Colonic mucosa (tissue), 4 donors: ENCODE measurements at regions not wholly inside any gene's neighbourhood (a gene's known extent, or its start where the extent isn't known, plus 50 kb on each side); places are given as distances from the start of the nearest gene placed in this dataset.

Experiments used
- DNase-seq: peaks from one replicate; pipeline ENCODE4 v3.0.0-alpha.2; 2020
- H3K27ac ChIP-seq: fragments of 200-600 bp; one replicate; pipeline ENCODE4 v1.8.0; 2021
- H3K27me3 ChIP-seq: fragments of 200-600 bp; one replicate; pipeline ENCODE4 v1.8.0; 2021
- H3K36me3 ChIP-seq: fragments of 200-600 bp; one replicate; pipeline ENCODE4 v1.8.0; 2021
- H3K4me1 ChIP-seq: fragments of 200-600 bp; one replicate; pipeline ENCODE4 v1.8.0; 2021; ENCODE audit warnings: mild to moderate bottlenecking
- H3K4me3 ChIP-seq: fragments of 200-600 bp; one replicate; pipeline ENCODE4 v1.8.0; 2021
- H3K9ac ChIP-seq, 2 donors: one replicate each; pipeline ENCODE4 v1.7.0; 2013; ENCODE audit warnings: control low read depth in 2 of 2, low read depth in 2 of 2, low read length in 2 of 2
- H3K9me3 ChIP-seq: fragments of 200-600 bp; one replicate; pipeline ENCODE4 v1.8.0; 2021
- intact Hi-C: fragments of 100-400 bp; cut with DNase I; formaldehyde crosslinking; loops from one replicate; pipeline ENCODE4 v1.14.1; 2022
- TF ChIP-seq, protein P1 (sequence below): fragments of 200-600 bp; IDR thresholded peaks from one replicate; pipeline ENCODE4 v1.8.0; 2022; ENCODE audit warnings: antibody characterized with exemption, mild to moderate bottlenecking
- donor health status: healthy.
- donor health status: DM: no; HTN: no; CAD: no.
- donor health status: DM: no; HTN: no; CAD: no.

DNA sequence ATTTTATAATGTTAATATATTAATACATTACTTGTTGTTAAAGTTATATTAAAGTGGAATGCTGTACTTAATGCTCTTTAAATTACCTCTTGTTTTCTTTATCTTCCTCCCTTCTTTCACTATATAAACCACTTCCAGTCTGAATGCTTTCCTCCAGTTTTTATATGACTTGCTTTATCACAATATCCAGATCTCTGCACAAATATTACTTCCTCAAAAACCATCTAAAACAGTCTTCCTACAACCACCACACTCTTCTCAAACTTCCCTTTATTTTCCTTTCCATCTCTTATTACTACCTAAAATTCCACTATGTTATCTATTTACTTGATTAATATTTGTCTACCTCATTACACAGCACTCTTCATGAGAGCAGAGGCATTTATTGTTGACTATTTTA lies 956.6 kb downstream of the LRFN5 start:
- Histone ChIP-seq H3K4me3 (no peak overlapping the region), H3K27ac (no peak overlapping the region), H3K27me3 (no peaks in the 10 kb centered on the region), H3K9ac (no peak overlapping the region), H3K36me3 (no peaks in the 10 kb centered on the region), H3K9me3 (no peaks in the 10 kb centered on the region), H3K4me1 (no peaks in the 10 kb centered on the region)
- TF ChIP-seq, protein P1, sequence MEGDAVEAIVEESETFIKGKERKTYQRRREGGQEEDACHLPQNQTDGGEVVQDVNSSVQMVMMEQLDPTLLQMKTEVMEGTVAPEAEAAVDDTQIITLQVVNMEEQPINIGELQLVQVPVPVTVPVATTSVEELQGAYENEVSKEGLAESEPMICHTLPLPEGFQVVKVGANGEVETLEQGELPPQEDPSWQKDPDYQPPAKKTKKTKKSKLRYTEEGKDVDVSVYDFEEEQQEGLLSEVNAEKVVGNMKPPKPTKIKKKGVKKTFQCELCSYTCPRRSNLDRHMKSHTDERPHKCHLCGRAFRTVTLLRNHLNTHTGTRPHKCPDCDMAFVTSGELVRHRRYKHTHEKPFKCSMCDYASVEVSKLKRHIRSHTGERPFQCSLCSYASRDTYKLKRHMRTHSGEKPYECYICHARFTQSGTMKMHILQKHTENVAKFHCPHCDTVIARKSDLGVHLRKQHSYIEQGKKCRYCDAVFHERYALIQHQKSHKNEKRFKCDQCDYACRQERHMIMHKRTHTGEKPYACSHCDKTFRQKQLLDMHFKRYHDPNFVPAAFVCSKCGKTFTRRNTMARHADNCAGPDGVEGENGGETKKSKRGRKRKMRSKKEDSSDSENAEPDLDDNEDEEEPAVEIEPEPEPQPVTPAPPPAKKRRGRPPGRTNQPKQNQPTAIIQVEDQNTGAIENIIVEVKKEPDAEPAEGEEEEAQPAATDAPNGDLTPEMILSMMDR: no peak
- intact Hi-C loops: no loop called here
- DNase-seq: no peak

GRCh38 chr14:42556551-42556950 lies 949.9 kb downstream of the LRFN5 start:
- H3K27ac ChIP-seq: no peak overlapping the region
- H3K4me1 ChIP-seq: no peaks in the 10 kb centered on the region
- no peaks in the 10 kb centered on the region for H3K27me3 ChIP-seq
- no peaks in the 10 kb centered on the region for H3K36me3 ChIP-seq
- TF ChIP-seq, protein P1: no peak
- no peak for DNase-seq
- no peak overlapping the region for H3K9ac ChIP-seq
- intact Hi-C loops: no loop called here
- no peak overlapping the region for H3K4me3 ChIP-seq
- no peaks in the 10 kb centered on the region for H3K9me3 ChIP-seq

- Histone ChIP-seq H3K9me3 (no peaks in the 10 kb centered on the region), H3K9ac (no peak overlapping the region), H3K4me3 (no peak overlapping the region), H3K27me3 (no peaks in the 10 kb centered on the region), H3K36me3 (no peaks in the 10 kb centered on the region), H3K27ac (no peak overlapping the region), H3K4me1 (no peaks in the 10 kb centered on the region)
- TF ChIP-seq, protein P1: no peak
- no peak for DNase-seq
- intact Hi-C loops: no loop called here
Measured at GRCh38 chr14:42555365-42555764, 948.7 kb downstream of the LRFN5 start.

DNA sequence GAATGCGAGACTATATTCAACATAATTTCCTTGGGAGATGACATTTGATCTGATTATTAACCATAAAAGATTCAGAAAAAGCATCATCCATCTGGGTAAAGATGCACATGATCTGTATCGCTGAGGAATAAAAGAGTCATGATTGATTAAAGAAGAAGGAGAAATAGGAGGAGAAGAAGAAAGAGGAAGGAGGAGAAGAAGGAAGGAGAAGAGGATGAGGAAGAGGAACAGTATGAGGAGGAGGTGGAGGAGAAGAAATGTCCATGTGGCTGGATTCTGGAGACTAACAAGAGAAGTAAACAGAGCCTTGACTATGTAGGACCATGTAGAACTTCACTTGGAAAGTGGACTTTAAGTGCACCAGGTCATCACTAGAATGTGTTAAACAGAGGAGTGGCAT lies 947.4 kb downstream of the LRFN5 start:
- intact Hi-C loops: no loop called here
- H3K4me1 ChIP-seq: no peaks in the 10 kb centered on the region

GRCh38 chr14:42550310-42550709 lies 943.6 kb downstream of the LRFN5 start:
- intact Hi-C loops: no loop called here
- Histone ChIP-seq H3K27ac (no peak overlapping the region), H3K27me3 (no peaks in the 10 kb centered on the region), H3K4me1 (no peaks in the 10 kb centered on the region), H3K4me3 (no peak overlapping the region), H3K9ac (no peak overlapping the region), H3K9me3 (no peaks in the 10 kb centered on the region), H3K36me3 (no peaks in the 10 kb centered on the region)
- TF ChIP-seq, protein P1: no peak
- no peak for DNase-seq

More for the DNA sequence above, 947.4 kb downstream of the LRFN5 start:
- no peak for DNase-seq
- H3K36me3 ChIP-seq: no peaks in the 10 kb centered on the region
- H3K27me3 ChIP-seq: no peaks in the 10 kb centered on the region
- H3K9ac ChIP-seq: no peak overlapping the region
- no peak overlapping the region for H3K27ac ChIP-seq
- TF ChIP-seq, protein P1: no peak
- H3K4me3 ChIP-seq: no peak overlapping the region
- no peaks in the 10 kb centered on the region for H3K9me3 ChIP-seq

- Histone ChIP-seq H3K27me3 (no peaks in the 10 kb centered on the region), H3K9ac (no peak overlapping the region), H3K4me3 (no peak overlapping the region), H3K36me3 (no peaks in the 10 kb centered on the region), H3K27ac (no peak overlapping the region), H3K4me1 (no peaks in the 10 kb centered on the region), H3K9me3 (no peaks in the 10 kb centered on the region)
- DNase-seq: no peak
- intact Hi-C loops: no loop called here
- TF ChIP-seq, protein P1: no peak
Measured at GRCh38 chr14:42548349-42548748, 941.7 kb downstream of the LRFN5 start.
